Posterior cingulate gyrus (tissue), 11 donors: ENCODE measurements at regions not wholly inside any gene's neighbourhood (a gene's known extent, or its start where the extent isn't known, plus 50 kb on each side); places are given as distances from the start of the nearest gene placed in this dataset.
A peak's percentile ranks its signal among the peaks of the same experiment; 100 is the strongest.

Source experiments
- DNase-seq, 10 donors: peaks; one replicate each; pipeline versions ENCODE4 v3.0.0 to v3.0.0-alpha.2; 2020 to 2021; ENCODE audit warnings: mixed read lengths in 3 of 10
- intact Hi-C: fragments of 100-400 bp; cut with DNase I; formaldehyde crosslinking; loops from one replicate; pipeline ENCODE4 v1.15.1; 2023

GRCh38 chr2:217634871-217635270 is 367.9 kb downstream of the TNS1 start:
- no peak for DNase-seq
- intact Hi-C loops = no loop called here

GRCh38 chr2:217632043-217632442 is 370.8 kb downstream of the TNS1 start:
- intact Hi-C loops = no loop called here
- DNase-seq = no peak

GRCh38 chr2:217631115-217631514 is 371.7 kb downstream of the TNS1 start:
- intact Hi-C loops = no loop called here
- DNase-seq = no peak

- DNase-seq = no peak
- intact Hi-C loops = no loop called here
Measured at GRCh38 chr2:217629347-217629746, 373.4 kb downstream of the TNS1 start.

- DNase-seq = no peak
- intact Hi-C loops = no loop called here
Measured at GRCh38 chr2:217628061-217628460, 374.7 kb downstream of the TNS1 start.

- intact Hi-C loops = no loop called here
- DNase-seq = no peak
Measured at GRCh38 chr2:217626926-217627325, 375.9 kb downstream of the TNS1 start.

- DNase-seq = no peak
- intact Hi-C loops = no loop called here
Measured at GRCh38 chr2:217625557-217626169, 377.1 kb downstream of the TNS1 start.

- no peak for DNase-seq
- intact Hi-C loops = no loop called here
Measured at GRCh38 chr2:217623281-217623912, 379.4 kb downstream of the TNS1 start.

GRCh38 chr2:217622205-217623060 is 380.4 kb downstream of the TNS1 start:
- peak in 3 of 10 donors; percentile 72 to 89 (median 86) for DNase-seq
- intact Hi-C loops = no loop called here

GRCh38 chr2:217621391-217621801 is 381.4 kb downstream of the TNS1 start:
- intact Hi-C loops = no loop called here
- DNase-seq = no peak

GRCh38 chr2:217618744-217619143 is 384.1 kb downstream of the TNS1 start:
- intact Hi-C loops = no loop called here
- DNase-seq = no peak

GRCh38 chr2:217617616-217618022 is 385.2 kb downstream of the TNS1 start:
- DNase-seq = no peak
- intact Hi-C loops = no loop called here

GRCh38 chr2:217616936-217617335 is 385.9 kb downstream of the TNS1 start:
- intact Hi-C loops = no loop called here
- DNase-seq = no peak

GRCh38 chr2:217615171-217615570 is 387.6 kb downstream of the TNS1 start:
- intact Hi-C loops = no loop called here

GRCh38 chr2:217614498-217614897 is 388.3 kb downstream of the TNS1 start:
- intact Hi-C loops = no loop called here
- DNase-seq = no peak

More at GRCh38 chr2:217615171-217615570, 387.6 kb downstream of the TNS1 start:
- no peak for DNase-seq

- intact Hi-C loops = no loop called here
- no peak for DNase-seq
Measured at GRCh38 chr2:217614096-217614495, 388.7 kb downstream of the TNS1 start.

GRCh38 chr2:217612920-217613319 is 389.9 kb downstream of the TNS1 start:
- intact Hi-C loops = no loop called here
- peak in 3 of 10 donors; percentile 38 to 85 (median 72) for DNase-seq

GRCh38 chr2:217612211-217612610 is 390.6 kb downstream of the TNS1 start:
- intact Hi-C loops = no loop called here
- DNase-seq = no peak

GRCh38 chr2:217611626-217612127 is 391.1 kb downstream of the TNS1 start:
- no peak for DNase-seq
- intact Hi-C loops = no loop called here

- intact Hi-C loops = no loop called here
- no peak for DNase-seq
Measured at GRCh38 chr2:217611056-217611455, 391.7 kb downstream of the TNS1 start.

GRCh38 chr2:217610401-217610814 is 392.4 kb downstream of the TNS1 start:
- DNase-seq = peak in 2 of 10 donors; percentile 70 to 85

More at GRCh38 chr2:217610401-217610814, 392.4 kb downstream of the TNS1 start:
- intact Hi-C loops = no loop called here
